COR-L47 (cell line): ENCODE measurements at regions not wholly inside any gene's neighbourhood (a gene's known extent, or its start where the extent isn't known, plus 50 kb on each side); places are given as distances from the start of the nearest gene placed in this dataset.

Experiments used
- DNase-seq: peaks from one replicate; lab custom pipeline; 2025; lab: John Stamatoyannopoulos, UW

- DNase-seq = no peak
These were observed 1294.7 kb downstream of the TMEM121 start for GRCh38 chr14:106821119-106821518.

GRCh38 chr14:106822905-106823304 is 1296.5 kb downstream of the TMEM121 start:
- DNase-seq = no peak

GRCh38 chr14:106823552-106823951 is 1297.2 kb downstream of the TMEM121 start:
- no peak for DNase-seq

- no peak for DNase-seq
These were observed 1300.5 kb downstream of the TMEM121 start for GRCh38 chr14:106826833-106827369.

GRCh38 chr14:106831322-106831720 is 1304.9 kb downstream of the TMEM121 start:
- no peak for DNase-seq

GRCh38 chr14:106837870-106838269 is 1311.5 kb downstream of the TMEM121 start:
- no peak for DNase-seq

- DNase-seq = no peak
These were observed 1312.8 kb downstream of the TMEM121 start for GRCh38 chr14:106838991-106839769.

- DNase-seq = no peak
These were observed 1313.9 kb downstream of the TMEM121 start for GRCh38 chr14:106840258-106840657.

GRCh38 chr14:106840991-106841390 is 1314.6 kb downstream of the TMEM121 start:
- no peak for DNase-seq

GRCh38 chr14:106841701-106842100 is 1315.3 kb downstream of the TMEM121 start:
- no peak for DNase-seq

- DNase-seq = no peak
These were observed 1316.3 kb downstream of the TMEM121 start for GRCh38 chr14:106842687-106843086.

- DNase-seq = no peak
These were observed 1317.0 kb downstream of the TMEM121 start for GRCh38 chr14:106843386-106843785.

GRCh38 chr14:106843951-106844483 is 1317.6 kb downstream of the TMEM121 start:
- DNase-seq = no peak

- DNase-seq = no peak
These were observed 1318.4 kb downstream of the TMEM121 start for GRCh38 chr14:106844608-106845285.

- DNase-seq = peak; percentile 27
These were observed 1319.1 kb downstream of the TMEM121 start for GRCh38 chr14:106845286-106846087.

- no peak for DNase-seq
These were observed 1319.8 kb downstream of the TMEM121 start for GRCh38 chr14:106846218-106846617.

GRCh38 chr14:106848330-106849121 is 1322.1 kb downstream of the TMEM121 start:
- peak; percentile 25 for DNase-seq

GRCh38 chr14:106850913-106851825 is 1324.8 kb downstream of the TMEM121 start:
- no peak for DNase-seq

GRCh38 chr14:106872611-106873446 is 1346.4 kb downstream of the TMEM121 start:
- DNase-seq = peak; percentile 77
